Spleen (tissue), 11 donors: ENCODE measurements at regions not wholly inside any gene's neighbourhood (a gene's known extent, or its start where the extent isn't known, plus 50 kb on each side); places are given as distances from the start of the nearest gene placed in this dataset.
A peak's percentile ranks its signal among the peaks of the same experiment; 100 is the strongest.

Experiments used
- DNase-seq: peaks from one replicate; pipeline ENCODE4 v3.0.0-alpha.2; 2020
- H3K27ac ChIP-seq, 8 donors: fragments of 200-600 bp; sonication (generic) in 7 of 8; 1 replicate in 4 of 8; 2 replicates in 4 of 8; pipeline versions ENCODE4 v1.5.0 to v1.8.0; 2016 to 2021; ENCODE audit warnings: inconsistent platforms in 4 of 8, mild to moderate bottlenecking in 4 of 8, moderate library complexity in 1 of 8
- H3K27me3 ChIP-seq, 7 donors: fragments of 200-600 bp; sonication (generic) in 6 of 7; replicated peaks in 1 of 7; 1 replicate in 4 of 7; 2 replicates in 3 of 7; pipeline versions ENCODE4 v1.5.0 to v1.8.0; 2016 to 2021; ENCODE audit warnings: inconsistent platforms in 3 of 7, mild to moderate bottlenecking in 1 of 7
- H3K36me3 ChIP-seq, 6 donors: fragments of 200-600 bp; sonication (generic) in 5 of 6; 1 replicate in 4 of 6; 2 replicates in 2 of 6; pipeline versions ENCODE4 v1.5.0 to v1.8.0; 2016 to 2021; ENCODE audit warnings: inconsistent platforms in 2 of 6
- H3K4me1 ChIP-seq, 6 donors: fragments of 200-600 bp; sonication (generic) in 5 of 6; 1 replicate in 3 of 6; 2 replicates in 3 of 6; pipeline versions ENCODE4 v1.5.0 to v1.8.0; 2016 to 2021; ENCODE audit warnings: inconsistent platforms in 3 of 6
- H3K4me3 ChIP-seq, 8 donors: fragments of 200-600 bp; sonication (generic) in 7 of 8; 1 replicate in 4 of 8; 2 replicates in 4 of 8; pipeline versions ENCODE4 v1.5.0 to v1.8.0; 2016 to 2021; ENCODE audit warnings: inconsistent platforms in 4 of 8, mild to moderate bottlenecking in 4 of 8, moderate library complexity in 2 of 8
- H3K9me3 ChIP-seq, 8 donors: fragments of 200-600 bp; sonication (generic) in 7 of 8; 1 replicate in 4 of 8; 2 replicates in 4 of 8; pipeline versions ENCODE4 v1.5.0 to v1.8.0; 2016 to 2021; ENCODE audit warnings: inconsistent platforms in 4 of 8
- POLR2A ChIP-seq, 3 donors: fragments of 450-650 bp; IDR thresholded peaks; one replicate each; pipeline ENCODE4 v1.5.1; 2017; ENCODE audit warnings: antibody characterized with exemption in 3 of 3, mild to moderate bottlenecking in 1 of 3
- POLR2AphosphoS5 ChIP-seq, 3 donors: sonication (generic); formaldehyde crosslinking; IDR thresholded peaks; one replicate each; pipeline ENCODE4 v1.5.1; 2017; ENCODE audit warnings: antibody characterized with exemption in 3 of 3
- WGBS, 5 donors: extraction: QIAGEN DNeasy Blood & Tissue Kit in 3 of 5; methylation state at CpG; one replicate each; pipeline versions ENCODE4 v1.1.5 to v1.1.7; 2013 to 2018; 5-methylcytosine and 5-hydroxymethylcytosine counted together
- intact Hi-C: fragments of 100-400 bp; cut with DNase I; formaldehyde crosslinking; loops from one replicate; pipeline ENCODE4 v1.15.0; 2023; ENCODE audit warnings: low total_unique reads
- TF ChIP-seq, protein P1 (sequence below), 11 experiments: fragments of 200-600 bp in 7 of 11; fragments of 450-650 bp in 4 of 11; sonication (generic) in 4 of 11; IDR thresholded peaks in 8 of 11; conservative IDR thresholded peaks in 3 of 11; 1 replicate in 7 of 11; 2 replicates in 4 of 11; pipeline versions ENCODE4 v1.4.0 to v1.8.0; 2016 to 2021; ENCODE audit warnings: antibody characterized with exemption in 11 of 11, inconsistent platforms in 4 of 11, mild to moderate bottlenecking in 1 of 11
- donor health status: healthy with polysubstance abuse.
- donor health status: DM: no; HTN: no; CAD: no; lungs with moderate emphysema.
- donor health status: DM: no; HTN: no; CAD: no.
- donor health status: Bipolar disorder and iron deficiency.
- donor health status: healthy.
- donor health status: DM: no; HTN: no; CAD: no.
- donor health status: DM: yes; HTN: yes; CAD: no.

DNA sequence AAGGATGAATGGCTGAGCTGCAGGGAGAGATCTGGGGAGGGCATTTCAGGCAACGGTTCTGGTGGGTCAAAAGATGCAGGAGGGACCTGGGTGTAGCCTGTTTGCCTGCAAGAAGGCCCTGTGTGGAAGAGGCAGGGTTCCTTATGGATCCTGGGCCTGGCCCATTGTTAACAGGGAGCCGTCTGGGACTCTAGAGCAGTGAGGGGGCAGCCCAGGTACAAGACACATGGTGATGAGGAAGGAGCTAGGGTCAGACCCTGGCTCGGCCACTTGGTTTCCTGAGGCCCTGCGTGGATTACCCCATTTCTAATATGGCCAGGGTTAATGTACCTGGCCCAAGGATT is 124.9 kb downstream of the GLI2 start:
- Histone ChIP-seq H3K27ac (no peak overlapping the region), H3K4me3 (no peak overlapping the region), H3K36me3 (no peaks in the 10 kb centered on the region), H3K9me3 (no peaks in the 10 kb centered on the region), H3K4me1 (no peaks in the 10 kb centered on the region), H3K27me3 (peaks cover 0 to 23% (median 0%) of the 10 kb centered on the region in 7 donors)
- TF ChIP-seq POLR2A (IDR thresholded peaks at IDR 0.05) (no peak), POLR2AphosphoS5 (IDR thresholded peaks at IDR 0.05) (no peak)
- TF ChIP-seq, protein P1, sequence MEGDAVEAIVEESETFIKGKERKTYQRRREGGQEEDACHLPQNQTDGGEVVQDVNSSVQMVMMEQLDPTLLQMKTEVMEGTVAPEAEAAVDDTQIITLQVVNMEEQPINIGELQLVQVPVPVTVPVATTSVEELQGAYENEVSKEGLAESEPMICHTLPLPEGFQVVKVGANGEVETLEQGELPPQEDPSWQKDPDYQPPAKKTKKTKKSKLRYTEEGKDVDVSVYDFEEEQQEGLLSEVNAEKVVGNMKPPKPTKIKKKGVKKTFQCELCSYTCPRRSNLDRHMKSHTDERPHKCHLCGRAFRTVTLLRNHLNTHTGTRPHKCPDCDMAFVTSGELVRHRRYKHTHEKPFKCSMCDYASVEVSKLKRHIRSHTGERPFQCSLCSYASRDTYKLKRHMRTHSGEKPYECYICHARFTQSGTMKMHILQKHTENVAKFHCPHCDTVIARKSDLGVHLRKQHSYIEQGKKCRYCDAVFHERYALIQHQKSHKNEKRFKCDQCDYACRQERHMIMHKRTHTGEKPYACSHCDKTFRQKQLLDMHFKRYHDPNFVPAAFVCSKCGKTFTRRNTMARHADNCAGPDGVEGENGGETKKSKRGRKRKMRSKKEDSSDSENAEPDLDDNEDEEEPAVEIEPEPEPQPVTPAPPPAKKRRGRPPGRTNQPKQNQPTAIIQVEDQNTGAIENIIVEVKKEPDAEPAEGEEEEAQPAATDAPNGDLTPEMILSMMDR (IDR thresholded peaks at IDR 0.05 in 8 of 11, conservative IDR thresholded peaks at IDR 0.05 in 3 of 11) = no peak
- WGBS, 5 donors = 70 to 86% (median 85%) methylated on average over 4 of the region's 4 CpGs
- intact Hi-C loops = no loop called here
- DNase-seq = peak; percentile 32

DNA sequence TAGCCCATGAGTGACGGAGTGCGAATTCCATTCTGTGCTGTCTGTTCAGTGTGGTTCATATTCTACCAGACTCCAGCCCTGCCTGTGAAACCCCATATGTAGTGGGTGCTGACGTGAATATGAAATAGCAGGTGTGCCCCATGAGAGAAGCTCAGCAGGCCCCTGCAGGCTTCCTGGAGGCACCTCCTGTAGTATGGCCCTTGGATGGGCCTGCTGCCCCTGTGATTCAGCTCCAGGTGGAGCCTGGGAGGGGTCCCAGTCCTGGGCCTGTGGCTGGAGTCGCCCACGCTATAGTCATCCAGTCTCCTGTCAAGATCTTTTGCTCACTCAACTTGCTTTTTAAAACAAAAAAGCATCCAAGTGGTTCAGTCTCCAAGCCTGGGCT is 125.5 kb downstream of the GLI2 start:
- WGBS, 5 donors = 89 to 96% (median 91%) methylated on average over 4 to 5 of the region's 5 CpGs
- Histone ChIP-seq H3K4me1 (no peaks in the 10 kb centered on the region), H3K9me3 (no peaks in the 10 kb centered on the region), H3K27me3 (peaks cover 0 to 29% (median 0%) of the 10 kb centered on the region in 7 donors), H3K27ac (no peak overlapping the region), H3K4me3 (no peak overlapping the region), H3K36me3 (no peaks in the 10 kb centered on the region)
- peak; percentile 62 for DNase-seq
- intact Hi-C loops = no loop called here
- TF ChIP-seq, protein P1 (IDR thresholded peaks at IDR 0.05 in 8 of 11, conservative IDR thresholded peaks at IDR 0.05 in 3 of 11) = no peak
- TF ChIP-seq POLR2AphosphoS5 (IDR thresholded peaks at IDR 0.05) (no peak), POLR2A (IDR thresholded peaks at IDR 0.05) (no peak)

DNA sequence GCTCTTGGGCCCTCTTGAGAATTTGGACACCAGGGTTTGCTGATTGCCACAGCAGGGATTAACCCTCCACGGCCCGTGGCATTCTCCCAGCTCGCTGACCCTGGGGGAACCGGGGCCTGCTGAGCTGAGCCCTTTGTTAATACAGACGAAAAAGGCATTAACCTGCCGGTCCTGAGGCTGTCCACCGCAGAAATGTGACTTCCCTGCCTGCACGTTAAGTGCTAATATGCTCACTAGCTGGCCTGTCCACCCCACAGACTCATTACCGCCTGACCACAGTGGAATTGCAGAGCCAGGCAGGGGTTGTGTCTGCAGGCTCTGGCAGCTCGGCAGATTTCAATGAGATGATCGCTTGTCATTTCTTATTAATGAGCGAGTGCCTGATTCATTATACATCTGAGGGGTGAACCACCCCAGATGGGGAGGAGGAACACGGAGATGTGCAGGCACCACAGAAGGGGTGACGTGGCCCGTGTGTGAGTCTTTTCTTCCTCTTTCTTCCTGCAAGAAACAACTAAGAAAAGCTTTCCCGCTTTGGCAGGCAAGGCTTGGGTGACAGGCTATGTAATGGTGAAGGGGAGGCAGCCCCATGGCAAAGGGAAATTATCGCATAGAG is 126.0 kb downstream of the GLI2 start:
- 76 to 83% (median 79%) methylated on average over 17 of the region's 17 CpGs for WGBS, 5 donors
- DNase-seq = peak; percentile 58
- Histone ChIP-seq H3K27ac (no peak overlapping the region), H3K4me3 (no peak overlapping the region), H3K4me1 (peaks cover 0 to 3% (median 0%) of the 10 kb centered on the region in 6 donors), H3K9me3 (no peaks in the 10 kb centered on the region), H3K27me3 (peaks cover 0 to 34% (median 3%) of the 10 kb centered on the region in 7 donors), H3K36me3 (no peaks in the 10 kb centered on the region)
- intact Hi-C loops = no loop called here
- no peak for TF ChIP-seq POLR2AphosphoS5 (IDR thresholded peaks at IDR 0.05)
- no peak for TF ChIP-seq POLR2A (IDR thresholded peaks at IDR 0.05)
- TF ChIP-seq, protein P1 (IDR thresholded peaks at IDR 0.05 in 8 of 11, conservative IDR thresholded peaks at IDR 0.05 in 3 of 11) = no peak

DNA sequence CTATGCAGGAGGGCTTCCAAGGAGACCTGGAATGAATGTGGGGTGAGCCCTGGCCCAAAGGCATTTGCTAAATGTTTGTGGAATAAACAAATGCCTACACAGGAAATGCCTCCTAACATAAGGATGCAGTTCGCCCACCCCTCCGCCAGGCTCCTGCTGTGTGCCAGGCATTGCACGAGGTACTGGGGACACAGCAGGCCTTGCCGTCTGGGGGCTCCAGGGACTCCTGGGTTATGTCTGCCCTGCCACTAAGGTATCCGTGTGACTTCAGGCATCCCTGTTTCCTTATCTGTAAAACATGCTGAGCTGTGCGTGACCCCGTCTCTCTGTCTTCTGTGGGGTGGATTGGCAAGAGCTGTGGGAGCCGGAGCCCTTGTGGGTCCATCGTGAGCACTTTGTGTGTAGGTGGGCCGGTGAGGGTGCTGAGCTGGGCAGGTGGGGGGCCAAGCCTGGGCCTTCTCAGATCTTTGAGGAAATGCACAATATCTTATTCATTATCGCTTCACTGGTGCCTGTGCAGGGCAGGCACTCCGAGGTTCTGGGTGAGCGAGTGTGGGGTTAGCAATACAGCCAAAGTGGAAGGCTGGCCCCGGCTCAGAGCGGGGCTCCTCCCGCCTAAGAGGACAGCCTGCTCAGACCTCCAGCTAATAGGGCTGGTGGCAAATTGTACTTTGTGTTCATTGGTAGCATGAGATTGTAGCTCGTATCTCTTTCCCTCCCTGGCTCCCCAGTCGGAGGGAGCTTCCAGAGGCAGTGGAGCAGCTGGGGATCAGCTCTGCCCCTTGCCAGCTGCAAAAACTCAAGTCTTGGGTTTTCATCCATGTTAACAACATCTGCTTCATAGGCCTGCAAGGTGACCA is 126.8 kb downstream of the GLI2 start:
- no peak for TF ChIP-seq POLR2A (IDR thresholded peaks at IDR 0.05)
- TF ChIP-seq, protein P1 (IDR thresholded peaks at IDR 0.05 in 8 of 11, conservative IDR thresholded peaks at IDR 0.05 in 3 of 11) = no peak
- no peak for TF ChIP-seq POLR2AphosphoS5 (IDR thresholded peaks at IDR 0.05)
- intact Hi-C loops = no loop called here
- Histone ChIP-seq H3K4me3 (no peak overlapping the region), H3K36me3 (no peaks in the 10 kb centered on the region), H3K27me3 (peaks cover 0 to 42% (median 10%) of the 10 kb centered on the region in 7 donors), H3K9me3 (no peaks in the 10 kb centered on the region), H3K4me1 (peaks cover 0 to 10% (median 4%) of the 10 kb centered on the region in 6 donors), H3K27ac (no peak overlapping the region)
- 80 to 89% (median 81%) methylated on average over 12 to 18 of the region's 18 CpGs for WGBS, 5 donors
- peak; percentile 67 for DNase-seq
